ENCODE measurements at regions not wholly inside any gene's neighbourhood (a gene's known extent, or its start where the extent isn't known, plus 50 kb on each side); places are given as distances from the start of the nearest gene placed in this dataset.

- TF ChIP-seq CTCF (IDR thresholded peaks at IDR 0.05; ENCODE audit: insufficient read depth, low read length, poor library complexity, severe bottlenecking) (no peak), EZH2phosphoT487 (conservative IDR thresholded peaks at IDR 0.05; ENCODE audit: low read length) (no peak)
These were observed 236.6 kb downstream of the CYRIA start for GRCh38 chr2:16429002-16429401.
